Stimulated activated CD8-positive, alpha-beta memory T cell treated with anti-CD3 and anti-CD28 coated beads, Interleukin-2, amount 100 ng/mL, for 48 hours (primary cell): ENCODE measurements at regions not wholly inside any gene's neighbourhood (a gene's known extent, or its start where the extent isn't known, plus 50 kb on each side); places are given as distances from the start of the nearest gene placed in this dataset.
"Not testable (repeated sequence)": the region's sequence is repeated elsewhere in the genome, so short reads cannot be mapped to it uniquely, and the experiment has no call there.

Source experiments
- DNase-seq, 2 donors: peaks; one replicate each; pipeline ENCODE4 v3.0.0-alpha.2; 2020; ENCODE audit warnings: low read depth in 2 of 2

DNA sequence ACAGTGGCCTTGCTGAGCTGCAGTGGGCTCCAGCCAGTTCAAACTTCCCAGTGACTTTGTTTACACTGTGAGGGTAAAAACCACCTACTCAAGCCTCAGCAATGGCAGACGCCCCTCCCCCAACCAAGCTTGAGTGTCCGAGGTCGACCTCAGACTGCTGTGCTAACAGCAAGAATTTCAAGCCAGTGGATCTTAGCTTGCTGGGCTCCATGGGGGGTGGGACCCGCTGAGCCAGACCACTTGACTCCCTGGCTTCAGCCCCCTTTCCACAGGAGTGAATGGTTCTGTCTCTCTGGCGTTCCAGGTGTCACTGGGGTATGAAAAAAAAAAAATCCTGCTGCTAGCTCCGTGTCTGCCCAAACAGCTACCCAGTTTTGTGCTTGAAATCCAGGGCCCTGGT lies 168.9 kb upstream of the INTU start:
- DNase-seq = no peak

- DNase-seq = no peak
Observed at GRCh38 chr4:127469542-127469941, 163.2 kb upstream of the INTU start.

GRCh38 chr4:127469959-127470809 lies 162.6 kb upstream of the INTU start:
- DNase-seq = no peak

GRCh38 chr4:127478271-127478670 lies 154.5 kb upstream of the INTU start:
- DNase-seq = not testable (repeated sequence)

GRCh38 chr4:127479031-127479622 lies 153.6 kb upstream of the INTU start:
- no peak for DNase-seq

DNA sequence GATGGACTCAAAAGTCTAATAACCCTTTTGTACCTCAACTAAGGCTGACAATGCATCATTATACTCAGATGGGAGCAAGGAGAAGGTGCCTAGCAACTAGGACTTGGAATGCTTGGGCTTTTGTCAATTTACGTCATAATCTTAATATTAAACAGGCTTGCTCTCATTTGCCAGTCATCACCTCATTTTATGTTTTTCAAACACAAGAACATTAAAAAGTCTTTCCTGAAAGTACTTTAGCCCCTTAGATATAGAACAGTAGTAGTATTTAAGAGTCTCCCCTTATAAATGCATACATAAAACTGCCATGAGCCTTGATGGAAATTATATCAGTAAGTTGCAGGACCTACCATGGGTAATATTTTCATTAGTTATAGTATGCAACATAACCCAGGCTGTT lies 150.7 kb upstream of the INTU start:
- no peak for DNase-seq

GRCh38 chr4:127484117-127484516 lies 148.6 kb upstream of the INTU start:
- DNase-seq = no peak

DNA sequence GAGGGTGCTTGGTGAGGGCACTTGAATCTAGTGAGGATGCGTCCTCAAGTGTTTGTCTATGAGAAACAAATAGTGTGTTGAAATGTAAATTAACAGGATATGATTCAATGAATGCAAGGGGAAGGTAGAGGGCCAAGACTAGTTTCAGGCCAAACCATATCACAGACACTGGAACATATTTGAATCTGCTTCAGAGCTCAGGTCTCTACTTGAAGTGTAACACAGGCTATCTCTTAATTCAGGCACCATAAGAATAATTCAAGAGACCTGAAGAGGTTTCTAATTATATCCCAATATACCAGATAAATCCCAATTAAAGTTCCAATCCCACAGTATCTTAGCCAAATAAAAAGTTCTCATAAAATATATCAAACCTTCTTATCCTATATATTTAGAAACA lies 146.5 kb upstream of the INTU start:
- DNase-seq = no peak

- no peak for DNase-seq
Observed at GRCh38 chr4:127491571-127491970, 141.2 kb upstream of the INTU start.

- not testable (repeated sequence) for DNase-seq
Observed at GRCh38 chr4:127496875-127497274, 135.9 kb upstream of the INTU start.

DNA sequence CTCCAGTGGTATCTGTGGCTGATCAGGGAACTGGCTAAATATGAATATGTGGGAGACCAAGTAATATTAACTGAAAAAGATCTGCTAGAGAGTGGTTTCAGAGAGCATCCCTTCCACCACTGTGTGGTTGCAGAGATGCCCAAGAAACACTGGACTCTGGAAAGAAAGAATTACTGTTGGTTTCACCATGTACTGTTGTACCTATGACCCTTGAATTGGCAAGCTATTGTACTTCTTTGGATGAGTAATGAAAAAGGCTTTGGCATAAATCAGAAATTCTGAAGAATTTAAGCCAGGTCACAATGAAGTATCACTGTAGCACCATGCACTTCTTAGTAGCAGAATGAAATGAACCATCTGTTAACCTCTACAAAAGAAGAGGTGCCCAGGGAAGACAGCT lies 134.4 kb upstream of the INTU start:
- no peak for DNase-seq

DNA sequence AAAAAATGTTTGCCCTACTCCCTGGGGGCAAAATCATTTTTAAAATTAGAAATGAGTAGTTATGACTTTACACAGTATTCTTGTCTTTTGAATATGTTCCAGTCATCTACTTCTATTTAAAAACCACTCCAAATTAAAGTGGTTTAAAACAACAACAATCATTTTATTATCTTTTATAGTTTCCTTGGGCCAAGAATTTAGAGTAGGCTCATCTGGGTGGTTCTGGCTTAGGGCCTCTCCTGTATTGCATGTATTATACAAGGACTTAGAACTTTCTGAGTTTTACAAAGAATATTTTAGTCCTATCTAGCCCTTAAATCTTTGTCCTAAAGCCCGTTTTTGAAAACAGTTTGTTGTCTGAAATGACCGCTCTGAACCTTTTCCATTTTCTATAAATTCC lies 132.5 kb upstream of the INTU start:
- no peak for DNase-seq

- no peak for DNase-seq
Observed at GRCh38 chr4:127501103-127501502, 131.7 kb upstream of the INTU start.

DNA sequence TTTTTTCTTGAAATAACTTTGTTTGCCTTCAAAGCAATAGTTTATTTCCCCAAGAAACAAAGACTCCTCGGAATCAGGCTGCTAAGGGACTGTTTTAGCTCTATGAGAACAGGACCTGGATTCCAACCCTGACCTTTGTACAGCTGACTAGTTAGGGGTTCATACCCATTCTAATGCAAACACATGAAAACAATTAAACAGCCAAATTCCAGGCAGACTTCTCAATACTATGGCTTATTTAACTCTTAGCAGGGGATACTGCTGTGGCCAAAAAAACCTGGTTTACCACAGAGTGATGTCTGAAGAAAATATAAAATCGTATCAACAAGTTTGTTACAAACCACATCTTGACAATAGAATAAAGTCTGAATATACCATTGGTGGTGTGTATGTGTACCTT lies 129.6 kb upstream of the INTU start:
- no peak for DNase-seq

- DNase-seq = no peak
Observed at GRCh38 chr4:127505203-127505602, 127.6 kb upstream of the INTU start.

GRCh38 chr4:127506283-127506682 lies 126.5 kb upstream of the INTU start:
- DNase-seq = no peak

DNA sequence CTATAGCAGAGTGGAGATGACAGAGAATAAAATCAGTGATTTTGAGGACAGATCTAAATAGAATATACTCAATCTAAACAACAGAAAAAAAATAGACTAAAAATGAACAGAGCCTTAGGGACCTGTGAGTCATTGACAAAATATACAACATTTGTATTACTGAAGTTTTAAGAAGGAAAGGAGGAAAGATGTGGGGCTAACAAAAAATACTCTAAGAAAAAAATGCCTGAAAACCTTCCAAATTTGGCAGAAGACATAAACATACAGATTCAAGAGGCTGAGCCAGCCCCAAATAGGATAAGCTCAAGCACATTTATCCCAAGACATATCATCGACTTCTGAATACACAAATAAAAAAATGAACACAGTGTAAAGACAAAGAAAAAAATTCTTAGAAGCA lies 123.6 kb upstream of the INTU start:
- no peak for DNase-seq

- DNase-seq = not testable (repeated sequence)
Observed at GRCh38 chr4:127512672-127513071, 120.1 kb upstream of the INTU start.

DNA sequence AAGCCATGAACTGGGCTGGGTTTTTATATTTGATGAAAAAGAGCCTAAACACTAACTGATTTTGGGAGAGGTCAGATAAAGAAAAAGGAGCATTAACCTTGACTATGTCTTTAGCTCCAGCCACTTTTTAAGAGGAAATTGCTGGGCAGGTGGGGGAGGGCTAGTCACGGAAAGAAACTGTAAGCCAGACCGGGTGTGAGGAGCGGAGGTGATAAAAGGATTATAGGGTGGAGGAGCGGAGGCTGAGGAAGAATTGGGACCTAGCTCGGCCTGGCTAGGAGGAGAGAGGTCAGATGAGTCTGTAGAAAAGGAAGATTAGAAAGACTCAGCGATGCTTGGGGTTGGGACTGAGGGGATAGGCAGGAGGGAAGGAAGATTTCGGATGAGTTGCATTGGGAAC lies 117.5 kb upstream of the INTU start:
- DNase-seq = not testable (repeated sequence)

DNA sequence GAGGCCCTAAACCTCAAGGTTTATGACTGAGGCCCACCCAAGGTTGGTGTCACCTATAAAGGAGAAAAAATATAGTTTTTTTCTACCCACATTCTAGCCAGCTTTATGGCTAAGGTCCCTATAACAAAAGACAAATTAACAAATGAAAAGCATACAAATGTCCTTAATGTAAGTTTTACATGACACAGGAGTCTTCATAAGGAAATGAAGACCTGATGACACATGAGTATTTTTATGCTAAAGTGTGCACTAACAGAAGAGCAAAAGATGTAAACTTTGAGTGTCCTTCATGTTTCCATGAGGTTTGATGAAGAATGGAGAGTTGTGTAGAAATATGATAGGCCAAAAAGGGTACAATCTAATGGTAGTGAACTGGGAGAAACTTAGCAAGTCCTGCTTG lies 114.7 kb upstream of the INTU start:
- DNase-seq = no peak

- DNase-seq = no peak
Observed at GRCh38 chr4:127521463-127521862, 111.3 kb upstream of the INTU start.

- DNase-seq = no peak
Observed at GRCh38 chr4:127523369-127523768, 109.4 kb upstream of the INTU start.

DNA sequence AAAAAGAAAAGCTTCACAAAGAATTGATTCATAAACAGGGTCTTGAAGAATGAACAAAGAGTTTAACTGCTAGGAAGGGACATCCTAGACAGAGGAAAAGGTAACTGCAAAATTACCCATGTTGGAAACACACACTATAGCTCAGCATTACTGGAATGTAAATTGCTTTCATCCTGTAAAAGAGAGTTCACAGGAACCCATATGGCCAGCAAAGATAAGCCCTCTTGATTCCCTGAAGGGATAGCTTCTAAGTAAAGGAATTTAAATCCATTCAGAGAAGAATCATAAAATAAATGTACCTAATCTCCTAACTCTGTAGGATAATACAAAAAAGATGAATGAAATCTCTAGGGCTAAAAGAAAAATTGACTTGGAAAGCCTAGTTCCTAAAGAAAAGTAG lies 107.1 kb upstream of the INTU start:
- no peak for DNase-seq

GRCh38 chr4:127528302-127528701 lies 104.5 kb upstream of the INTU start:
- DNase-seq = no peak
